OCI-LY3 (cell line): ENCODE measurements at regions not wholly inside any gene's neighbourhood (a gene's known extent, or its start where the extent isn't known, plus 50 kb on each side); places are given as distances from the start of the nearest gene placed in this dataset.

Experiments
- EZH2phosphoT487 ChIP-seq: fragments of 200-600 bp; shearing (Covaris generic); IDR thresholded peaks from 2 replicates; pipeline ENCODE4 v1.6.1; 2018; ENCODE audit warnings: antibody characterized with exemption, mixed run types, low read depth
- TF ChIP-seq, protein P1 (sequence below): fragments of 200-600, 300-600 bp; sonication (generic); IDR thresholded peaks from 2 replicates; pipeline ENCODE4 v1.5.1; 2014; ENCODE audit warnings: antibody characterized with exemption, low read length, low read depth

DNA sequence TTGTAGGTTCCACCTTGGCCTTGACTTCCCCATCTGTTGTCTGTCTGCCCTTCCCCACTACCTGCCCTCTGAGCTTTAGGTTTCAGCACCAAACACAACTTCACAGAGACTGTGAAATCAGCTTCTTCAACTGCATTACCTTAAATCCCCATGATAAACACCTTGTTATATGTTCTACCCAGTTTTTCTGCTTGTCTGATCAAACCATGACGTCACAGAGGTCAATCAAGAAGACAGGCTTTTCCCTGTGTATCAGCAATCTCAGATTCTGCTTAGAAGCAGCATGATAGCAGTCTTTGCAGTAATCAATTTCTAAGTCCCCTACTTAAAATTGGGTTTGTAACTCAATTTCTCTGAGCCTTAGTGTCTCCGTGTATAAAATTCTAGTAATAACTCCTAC lies 175.0 kb downstream of the PLK2 start:
- TF ChIP-seq, protein P1, sequence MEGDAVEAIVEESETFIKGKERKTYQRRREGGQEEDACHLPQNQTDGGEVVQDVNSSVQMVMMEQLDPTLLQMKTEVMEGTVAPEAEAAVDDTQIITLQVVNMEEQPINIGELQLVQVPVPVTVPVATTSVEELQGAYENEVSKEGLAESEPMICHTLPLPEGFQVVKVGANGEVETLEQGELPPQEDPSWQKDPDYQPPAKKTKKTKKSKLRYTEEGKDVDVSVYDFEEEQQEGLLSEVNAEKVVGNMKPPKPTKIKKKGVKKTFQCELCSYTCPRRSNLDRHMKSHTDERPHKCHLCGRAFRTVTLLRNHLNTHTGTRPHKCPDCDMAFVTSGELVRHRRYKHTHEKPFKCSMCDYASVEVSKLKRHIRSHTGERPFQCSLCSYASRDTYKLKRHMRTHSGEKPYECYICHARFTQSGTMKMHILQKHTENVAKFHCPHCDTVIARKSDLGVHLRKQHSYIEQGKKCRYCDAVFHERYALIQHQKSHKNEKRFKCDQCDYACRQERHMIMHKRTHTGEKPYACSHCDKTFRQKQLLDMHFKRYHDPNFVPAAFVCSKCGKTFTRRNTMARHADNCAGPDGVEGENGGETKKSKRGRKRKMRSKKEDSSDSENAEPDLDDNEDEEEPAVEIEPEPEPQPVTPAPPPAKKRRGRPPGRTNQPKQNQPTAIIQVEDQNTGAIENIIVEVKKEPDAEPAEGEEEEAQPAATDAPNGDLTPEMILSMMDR: no peak
- no peak for TF ChIP-seq EZH2phosphoT487
